K562 (cell line): ENCODE measurements at regions not wholly inside any gene's neighbourhood (a gene's known extent, or its start where the extent isn't known, plus 50 kb on each side); places are given as distances from the start of the nearest gene placed in this dataset.

ENCODE experiments used
- ATAC-seq: fragments of 200-7000 bp; cut with Tn5 transposase; 3 replicates; pipeline ENCODE4 v1.9.1; 2020; ENCODE audit warnings: moderate library complexity
- BruUV-seq: library from RNA; stranded (reverse); fragments of 400-500 nt; replicated peaks from 2 replicates; lab custom pipeline; 2021; lab: Mats Ljungman, UMichigan
- CTCF ChIA-PET: fragments of 300-600 bp; formaldehyde crosslinking; extraction: SDS; loops from one replicate; lab custom pipeline; 2021; ENCODE audit warnings: low intra/inter-chr PET ratio; lab: Yijun Ruan, JAX
- POLR2A ChIA-PET: fragments of 300-600, 350-650 bp; sonication (Branson Sonifier 250); formaldehyde crosslinking; extraction: SDS; loops from one replicate; lab custom pipeline; 2021; ENCODE audit warnings: antibody characterized with exemption, inconsistent platforms; lab: Yijun Ruan, JAX
- DNase-seq, 4 experiments: peaks; one replicate each; pipeline versions ENCODE4 v3.0.0 to v3.0.0-alpha.2; 2011 to 2018; ENCODE audit warnings: low spot score in 3 of 4, mixed read lengths in 3 of 4; ENCODE audit errors: extremely low read depth in 1 of 4
- FAIRE-seq: peaks from 2 replicates; lab custom pipeline; 2011; peaks lifted over from hg19 to GRCh38; lab: Jason Lieb, UNC
- H2AFZ ChIP-seq: 2 replicates; pipeline ENCODE4 v1.6.0; 2011; ENCODE audit warnings: low read depth, low read length, control low read depth, inconsistent platforms
- H3K27ac ChIP-seq: fragments of 200-600 bp; 3 replicates; pipeline ENCODE4 v1.8.0; 2011; ENCODE audit warnings: low read depth, mild to moderate bottlenecking, control low read depth, inconsistent platforms, low read length, moderate library complexity, mixed read lengths; ENCODE audit errors: extremely low read depth
- H3K27me3 ChIP-seq, 2 experiments: fragments of 300-600 bp in 1 of 2; 2 replicates in 1 of 2; 3 replicates in 1 of 2; pipeline versions ENCODE4 v1.6.0 to v1.8.0; 2011; ENCODE audit warnings: inconsistent platforms in 2 of 2, low read length in 2 of 2, mild to moderate bottlenecking in 1 of 2, mixed read lengths in 1 of 2, moderate library complexity in 1 of 2; ENCODE audit not compliant: control insufficient read depth in 2 of 2, insufficient read depth in 2 of 2
- H3K36me3 ChIP-seq: fragments of 300-600 bp; 3 replicates; pipeline ENCODE4 v1.8.0; 2011; ENCODE audit warnings: mild to moderate bottlenecking, low read length, inconsistent platforms; ENCODE audit not compliant: control insufficient read depth, insufficient read depth
- H3K4me1 ChIP-seq, 2 experiments: fragments of 200-600 bp in 1 of 2; replicated peaks in 1 of 2; 2 replicates in 1 of 2; 3 replicates in 1 of 2; pipeline versions ENCODE4 v1.5.1 to v1.8.0; 2011; ENCODE audit warnings: inconsistent platforms in 2 of 2, low read length in 2 of 2, mild to moderate bottlenecking in 1 of 2, mixed read lengths in 1 of 2, moderate library complexity in 1 of 2; ENCODE audit not compliant: control insufficient read depth in 2 of 2, insufficient read depth in 2 of 2
- H3K4me2 ChIP-seq: 2 replicates; pipeline ENCODE4 v1.6.1; 2011; ENCODE audit warnings: low read length, control low read depth, inconsistent platforms, mixed read lengths; ENCODE audit not compliant: insufficient read depth
- H3K4me3 ChIP-seq: fragments of 200-600 bp; sonication (generic), shearing (Covaris generic); 2 replicates; pipeline ENCODE4 v1.5.1; 2016; ENCODE audit warnings: control low read depth, inconsistent platforms
- H3K79me2 ChIP-seq: fragments of 200-600 bp; 3 replicates; pipeline ENCODE4 v1.8.0; 2011; ENCODE audit warnings: low read length, inconsistent platforms; ENCODE audit not compliant: control insufficient read depth, insufficient read depth
- H3K9ac ChIP-seq, 2 experiments: 2 replicates each; pipeline versions ENCODE4 v1.6.0 to v1.6.1; 2011; ENCODE audit warnings: low read depth in 2 of 2, low read length in 2 of 2, control low read depth in 1 of 2, inconsistent platforms in 1 of 2, mild to moderate bottlenecking in 1 of 2, mixed read lengths in 1 of 2; ENCODE audit not compliant: insufficient read depth in 1 of 2
- H3K9me1 ChIP-seq: one replicate; pipeline ENCODE4 v1.6.0; 2011; ENCODE audit warnings: inconsistent platforms, mild to moderate bottlenecking, low read length, moderate library complexity; ENCODE audit not compliant: control insufficient read depth, insufficient read depth
- H3K9me3 ChIP-seq: replicated peaks from 2 replicates; pipeline ENCODE4 v1.5.1; 2011; ENCODE audit warnings: low read depth, low read length, inconsistent platforms; ENCODE audit not compliant: control insufficient read depth, insufficient read depth
- H4K20me1 ChIP-seq: replicated peaks from 2 replicates; pipeline ENCODE4 v1.6.1; 2011; ENCODE audit warnings: low read length, inconsistent platforms, mixed read lengths; ENCODE audit not compliant: control insufficient read depth, insufficient read depth
- BRD4 ChIP-seq: fragments of 200-600 bp; sonication (generic); IDR thresholded peaks from 2 replicates; pipeline ENCODE4 v1.6.1; 2017; ENCODE audit warnings: inconsistent platforms
- ELF2 ChIP-seq: fragments of 250-450 bp; sonication (Bioruptor Pico); IDR thresholded peaks from 2 replicates; pipeline ENCODE4 v1.5.0; 2021; ENCODE audit warnings: mild to moderate bottlenecking
- GABPA ChIP-seq: fragments of 200-800 bp; sonication (Bioruptor generic); conservative IDR thresholded peaks from 2 replicates; pipeline ENCODE4 v1.6.1; 2016; ENCODE audit warnings: low read depth, missing genetic modification characterization, missing compliant biosample characterization
- GMEB1 ChIP-seq: fragments of 250-450 bp; sonication (Bioruptor Pico); IDR thresholded peaks from 2 replicates; pipeline ENCODE4 v1.4.0; 2020; ENCODE audit warnings: mild to moderate bottlenecking
- GTF2B ChIP-seq: IDR thresholded peaks from 2 replicates; pipeline ENCODE4 v1.6.1; 2011; ENCODE audit not compliant: insufficient read length; ENCODE audit errors: extremely low read depth
- HDAC2 ChIP-seq: fragments of 450-650 bp; IDR thresholded peaks from 2 replicates; pipeline ENCODE4 v1.6.1; 2016; ENCODE audit warnings: mild to moderate bottlenecking
- ILK ChIP-seq: fragments of 450-650 bp; IDR thresholded peaks from 2 replicates; pipeline ENCODE4 v1.6.1; 2016; ENCODE audit warnings: missing genetic modification characterization, low read depth, mild to moderate bottlenecking, missing compliant biosample characterization, moderate library complexity, borderline replicate concordance
- MYBL2 ChIP-seq, 2 experiments: fragments of 450-650 bp in 1 of 2; sonication (generic) in 1 of 2; formaldehyde crosslinking in 1 of 2; IDR thresholded peaks; 2 replicates each; pipeline versions ENCODE4 v1.6.1 to v1.8.1; 2017 to 2022; ENCODE audit warnings: borderline replicate concordance in 1 of 2, inconsistent platforms in 1 of 2, low read depth in 1 of 2, mild to moderate bottlenecking in 1 of 2, missing genetic modification reagents in 1 of 2, moderate library complexity in 1 of 2
- NFATC3 ChIP-seq: fragments of 450-650 bp; IDR thresholded peaks from 2 replicates; pipeline ENCODE4 v1.6.1; 2017; ENCODE audit warnings: mild to moderate bottlenecking
- PKNOX1 ChIP-seq: fragments of 450-650 bp; IDR thresholded peaks from 2 replicates; pipeline ENCODE4 v1.6.1; 2016
- PTBP1 ChIP-seq: fragments of 200-400 bp; formaldehyde crosslinking; IDR thresholded peaks from 2 replicates; pipeline ENCODE4 v1.6.1; 2017; ENCODE audit warnings: low read depth, low read length
- SMAD2 ChIP-seq: fragments of 150-350 bp; IDR thresholded peaks from 2 replicates; pipeline ENCODE4 v1.6.1; 2014; ENCODE audit warnings: low read depth, mild to moderate bottlenecking, low read length
- TCF7 ChIP-seq: sonication (generic); IDR thresholded peaks from 2 replicates; pipeline ENCODE4 v1.6.1; 2016; ENCODE audit warnings: antibody characterized with exemption, borderline replicate concordance
- TRIM24 ChIP-seq, 2 experiments: fragments of 450-650 bp; IDR thresholded peaks; 2 replicates each; pipeline ENCODE4 v1.6.1; 2016
- ZNF24 ChIP-seq: fragments of 450-650 bp; IDR thresholded peaks from 2 replicates; pipeline ENCODE4 v1.6.1; 2016
- ZNF830 ChIP-seq: fragments of 250-450 bp; sonication (Bioruptor Pico); IDR thresholded peaks from 2 replicates; pipeline ENCODE4 v1.5.0; 2021; ENCODE audit warnings: mild to moderate bottlenecking
- WGBS: fragments of 100-300 bp; shearing (Covaris generic); methylation state at CpG from one replicate; pipeline ENCODE4 v1.1.6; 2016; ENCODE audit warnings: low coverage, mixed read lengths; ENCODE audit not compliant: insufficient coverage; ENCODE audit errors: missing lambda C conversion rate; 5-methylcytosine and 5-hydroxymethylcytosine counted together
- in situ Hi-C: fragments of 300-500 bp; cut with MboI; formaldehyde crosslinking; loops from 4 replicates; pipeline ENCODE4 v1.15.0; 2018; ENCODE audit warnings: inconsistent platforms, mixed read lengths
- intact Hi-C: fragments of 100-400 bp; cut with micrococcal nuclease; formaldehyde crosslinking; loops from 2 replicates; pipeline ENCODE4 v1.14.2; 2022
- TF ChIP-seq, protein P1 (sequence below): fragments of 450-650 bp; IDR thresholded peaks from 2 replicates; pipeline ENCODE4 v1.6.1; 2017; ENCODE audit warnings: antibody characterized with exemption
- TF ChIP-seq, protein P2 (sequence below): fragments of 450-650 bp; formaldehyde crosslinking; IDR thresholded peaks from 2 replicates; pipeline ENCODE4 v1.4.0; 2020; ENCODE audit warnings: mild to moderate bottlenecking, moderate library complexity

- H3K4me1 ChIP-seq = no peaks in the 10 kb centered on the region
- ATAC-seq = no peak
- H4K20me1 ChIP-seq = no peaks in the 10 kb centered on the region
- H3K9me1 ChIP-seq = no peaks in the 10 kb centered on the region
- BruUV-seq = no TSS peak
- no peak for TF ChIP-seq HDAC2
- no peak for TF ChIP-seq ZNF24
- TF ChIP-seq, protein P1, sequence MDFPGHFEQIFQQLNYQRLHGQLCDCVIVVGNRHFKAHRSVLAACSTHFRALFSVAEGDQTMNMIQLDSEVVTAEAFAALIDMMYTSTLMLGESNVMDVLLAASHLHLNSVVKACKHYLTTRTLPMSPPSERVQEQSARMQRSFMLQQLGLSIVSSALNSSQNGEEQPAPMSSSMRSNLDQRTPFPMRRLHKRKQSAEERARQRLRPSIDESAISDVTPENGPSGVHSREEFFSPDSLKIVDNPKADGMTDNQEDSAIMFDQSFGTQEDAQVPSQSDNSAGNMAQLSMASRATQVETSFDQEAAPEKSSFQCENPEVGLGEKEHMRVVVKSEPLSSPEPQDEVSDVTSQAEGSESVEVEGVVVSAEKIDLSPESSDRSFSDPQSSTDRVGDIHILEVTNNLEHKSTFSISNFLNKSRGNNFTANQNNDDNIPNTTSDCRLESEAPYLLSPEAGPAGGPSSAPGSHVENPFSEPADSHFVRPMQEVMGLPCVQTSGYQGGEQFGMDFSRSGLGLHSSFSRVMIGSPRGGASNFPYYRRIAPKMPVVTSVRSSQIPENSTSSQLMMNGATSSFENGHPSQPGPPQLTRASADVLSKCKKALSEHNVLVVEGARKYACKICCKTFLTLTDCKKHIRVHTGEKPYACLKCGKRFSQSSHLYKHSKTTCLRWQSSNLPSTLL = no peak
- no peak for TF ChIP-seq ELF2 (CRISPR knock-in tag)
- TF ChIP-seq ILK (tag) = no peak
- TF ChIP-seq TCF7 = no peak
- no peak for TF ChIP-seq GTF2B
- no peak for TF ChIP-seq SMAD2
- TF ChIP-seq GABPA (tag) = no peak
- TF ChIP-seq PKNOX1 = no peak
- TF ChIP-seq PTBP1 = no peak
- TF ChIP-seq ZNF830 (CRISPR knock-in tag) = no peak
- TF ChIP-seq TRIM24 (IDR thresholded peaks at IDR 0.05) = no peak
- TF ChIP-seq NFATC3 = no peak
- TF ChIP-seq, protein P2, sequence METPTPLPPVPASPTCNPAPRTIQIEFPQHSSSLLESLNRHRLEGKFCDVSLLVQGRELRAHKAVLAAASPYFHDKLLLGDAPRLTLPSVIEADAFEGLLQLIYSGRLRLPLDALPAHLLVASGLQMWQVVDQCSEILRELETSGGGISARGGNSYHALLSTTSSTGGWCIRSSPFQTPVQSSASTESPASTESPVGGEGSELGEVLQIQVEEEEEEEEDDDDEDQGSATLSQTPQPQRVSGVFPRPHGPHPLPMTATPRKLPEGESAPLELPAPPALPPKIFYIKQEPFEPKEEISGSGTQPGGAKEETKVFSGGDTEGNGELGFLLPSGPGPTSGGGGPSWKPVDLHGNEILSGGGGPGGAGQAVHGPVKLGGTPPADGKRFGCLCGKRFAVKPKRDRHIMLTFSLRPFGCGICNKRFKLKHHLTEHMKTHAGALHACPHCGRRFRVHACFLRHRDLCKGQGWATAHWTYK (CRISPR knock-in tag) = no peak
- no peak for TF ChIP-seq BRD4
- TF ChIP-seq GMEB1 (CRISPR knock-in tag) = no peak
- TF ChIP-seq MYBL2 (IDR thresholded peaks at IDR 0.05; ENCODE audit: low read depth) = no peak
- TF ChIP-seq MYBL2 (CRISPR knock-in tag; IDR thresholded peaks at IDR 0.05; ENCODE audit: borderline replicate concordance) = no peak
- in situ Hi-C loops = no loop called here
- FAIRE-seq = no peak
- no peak overlapping the region for H3K9ac ChIP-seq
- intact Hi-C loops = no loop called here
- ChIA-PET CTCF (no interaction called here), POLR2A (no interaction called here)
- no peaks in the 10 kb centered on the region for H3K36me3 ChIP-seq
- no peak for DNase-seq
- no peaks in the 10 kb centered on the region for H3K9me3 ChIP-seq
- no peak overlapping the region for H2AFZ ChIP-seq
- no peaks in the 10 kb centered on the region for H3K27me3 ChIP-seq
- H3K4me3 ChIP-seq = no peak overlapping the region
- H3K27ac ChIP-seq = no peak overlapping the region
- WGBS = 0% methylated on average over 3 of the region's 3 CpGs
- no peak overlapping the region for H3K4me2 ChIP-seq
- no peaks in the 10 kb centered on the region for H3K79me2 ChIP-seq
Observed at GRCh38 chr21:16829532-16829931, 683.3 kb upstream of the CXADR start.
